SJSA1 (cell line): ENCODE measurements at regions not wholly inside any gene's neighbourhood (a gene's known extent, or its start where the extent isn't known, plus 50 kb on each side); places are given as distances from the start of the nearest gene placed in this dataset.

ENCODE experiments used
- DNase-seq, 2 experiments: peaks; one replicate each; pipeline ENCODE4 v3.0.0-alpha.2; 2015 to 2020; ENCODE audit warnings: low spot score in 2 of 2, low read depth in 1 of 2
- H3K27ac ChIP-seq: fragments of 250-450 bp; sonication (Bioruptor Pico); 2 replicates; pipeline ENCODE4 v1.5.1; 2020; ENCODE audit warnings: mild to moderate bottlenecking, moderate library complexity
- H3K27me3 ChIP-seq: fragments of 250-450 bp; sonication (Bioruptor Pico); replicated peaks from 2 replicates; pipeline ENCODE4 v1.5.1; 2020; ENCODE audit warnings: mild to moderate bottlenecking, moderate library complexity
- H3K36me3 ChIP-seq: fragments of 250-450 bp; sonication (Bioruptor Pico); 2 replicates; pipeline ENCODE4 v1.5.1; 2020; ENCODE audit warnings: mild to moderate bottlenecking
- H3K4me1 ChIP-seq: fragments of 250-450 bp; sonication (Bioruptor Pico); replicated peaks from 2 replicates; pipeline ENCODE4 v1.6.1; 2021; ENCODE audit warnings: mild to moderate bottlenecking
- H3K4me3 ChIP-seq: fragments of 250-450 bp; sonication (Bioruptor Pico); 2 replicates; pipeline ENCODE4 v1.5.1; 2020; ENCODE audit warnings: mild to moderate bottlenecking
- H3K9me3 ChIP-seq: fragments of 250-450 bp; sonication (Bioruptor Pico); replicated peaks from 2 replicates; pipeline ENCODE4 v1.5.1; 2020; ENCODE audit warnings: mild to moderate bottlenecking

- H3K27ac ChIP-seq, result no peak overlapping the region
- DNase-seq, result no peak
- H3K36me3 ChIP-seq, result peaks cover 11% of the 10 kb centered on the region
- no peak overlapping the region for H3K4me3 ChIP-seq
- no peaks in the 10 kb centered on the region for H3K27me3 ChIP-seq
- H3K9me3 ChIP-seq, result no peaks in the 10 kb centered on the region
- H3K4me1 ChIP-seq, result no peaks in the 10 kb centered on the region
These were observed 83.4 kb downstream of the SYNE3 start for GRCh38 chr14:95433094-95433478.

GRCh38 chr14:95432144-95433093, 84.0 kb downstream of the SYNE3 start:
- H3K4me3 ChIP-seq, result no peak overlapping the region
- no peaks in the 10 kb centered on the region for H3K4me1 ChIP-seq
- DNase-seq, result no peak
- H3K27ac ChIP-seq, result no peak overlapping the region
- no peaks in the 10 kb centered on the region for H3K9me3 ChIP-seq
- H3K27me3 ChIP-seq, result no peaks in the 10 kb centered on the region
- peaks cover 11% of the 10 kb centered on the region for H3K36me3 ChIP-seq

- H3K4me3 ChIP-seq, result no peak overlapping the region
- H3K27ac ChIP-seq, result no peak overlapping the region
- no peak for DNase-seq
- H3K4me1 ChIP-seq, result no peaks in the 10 kb centered on the region
- H3K27me3 ChIP-seq, result no peaks in the 10 kb centered on the region
- H3K9me3 ChIP-seq, result no peaks in the 10 kb centered on the region
- peaks cover 11% of the 10 kb centered on the region for H3K36me3 ChIP-seq
These were observed 85.0 kb downstream of the SYNE3 start for GRCh38 chr14:95431199-95432143.

DNA sequence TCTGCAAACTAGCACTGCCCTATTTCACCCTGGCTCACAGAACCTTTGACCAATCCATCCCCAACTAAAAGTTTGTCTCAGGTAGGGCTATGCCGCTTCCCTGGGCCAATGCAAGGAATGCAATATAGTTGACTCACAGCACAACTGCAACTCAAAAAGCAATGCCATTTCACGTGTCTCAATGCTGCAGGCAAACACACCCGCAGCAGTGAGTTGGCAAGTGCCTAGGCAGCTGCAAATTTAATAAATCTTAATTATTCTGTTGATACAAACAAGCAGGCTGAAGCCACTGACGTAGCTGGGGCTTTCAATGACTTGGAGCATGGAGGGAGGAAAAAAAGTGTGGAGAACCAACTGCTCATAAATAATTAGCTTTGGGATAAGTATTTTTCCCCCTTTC, 87.9 kb downstream of the SYNE3 start:
- Histone ChIP-seq H3K27ac (no peak overlapping the region), H3K36me3 (peaks cover 11% of the 10 kb centered on the region), H3K9me3 (no peaks in the 10 kb centered on the region), H3K4me3 (no peak overlapping the region), H3K27me3 (no peaks in the 10 kb centered on the region), H3K4me1 (no peaks in the 10 kb centered on the region)
- DNase-seq, result no peak

DNA sequence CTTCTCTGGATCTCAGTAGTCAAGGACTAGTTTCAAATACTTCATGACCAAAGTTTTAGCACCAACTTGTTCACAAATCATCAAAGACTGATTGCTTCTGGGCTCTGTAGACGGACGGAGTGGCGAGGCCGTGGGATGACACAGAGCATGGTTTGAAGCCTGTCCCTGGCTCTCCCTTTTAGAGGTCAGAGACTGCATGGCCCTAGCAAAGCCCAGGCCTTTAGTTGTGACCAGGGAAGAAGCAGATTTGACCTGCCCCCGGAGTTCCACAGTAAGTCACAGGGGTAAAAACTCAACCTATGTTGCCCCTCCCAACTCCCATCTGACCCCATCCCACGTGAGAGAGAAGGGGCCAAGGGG, 90.4 kb downstream of the SYNE3 start:
- H3K27ac ChIP-seq, result no peak overlapping the region
- no peak overlapping the region for H3K4me3 ChIP-seq
- peaks cover 4% of the 10 kb centered on the region for H3K36me3 ChIP-seq
- H3K27me3 ChIP-seq, result no peaks in the 10 kb centered on the region
- H3K4me1 ChIP-seq, result no peaks in the 10 kb centered on the region
- no peak for DNase-seq
- H3K9me3 ChIP-seq, result no peaks in the 10 kb centered on the region

GRCh38 chr14:95425369-95426115, 90.9 kb downstream of the SYNE3 start:
- Histone ChIP-seq H3K36me3 (peaks cover 4% of the 10 kb centered on the region; the same call in 1 of the 2 replicates), H3K4me3 (no peak overlapping the region), H3K4me1 (no peaks in the 10 kb centered on the region), H3K27me3 (no peaks in the 10 kb centered on the region), H3K27ac (no peak overlapping the region), H3K9me3 (0 out of 2 replicates have a peak, but pooled peaks cover under 1% of the 10 kb centered on the region)
- no peak for DNase-seq

GRCh38 chr14:95424529-95424928, 91.9 kb downstream of the SYNE3 start:
- no peaks in the 10 kb centered on the region for H3K27me3 ChIP-seq
- H3K36me3 ChIP-seq, result peaks cover 4% of the 10 kb centered on the region; the same call in 1 of the 2 replicates
- no peak overlapping the region for H3K27ac ChIP-seq
- H3K4me3 ChIP-seq, result no peak overlapping the region
- 0 out of 2 replicates have a peak, but pooled peaks cover 2% of the 10 kb centered on the region for H3K9me3 ChIP-seq
- no peak for DNase-seq
- no peaks in the 10 kb centered on the region for H3K4me1 ChIP-seq

- Histone ChIP-seq H3K4me3 (no peak overlapping the region), H3K36me3 (peaks cover 4% of the 10 kb centered on the region; the same call in 1 of the 2 replicates), H3K27ac (no peak overlapping the region), H3K9me3 (0 out of 2 replicates have a peak, but pooled peaks cover 2% of the 10 kb centered on the region), H3K27me3 (no peaks in the 10 kb centered on the region), H3K4me1 (no peaks in the 10 kb centered on the region)
- no peak for DNase-seq
These were observed 94.7 kb downstream of the SYNE3 start for GRCh38 chr14:95421741-95422140.

- H3K27me3 ChIP-seq, result no peaks in the 10 kb centered on the region
- no peak overlapping the region for H3K27ac ChIP-seq
- DNase-seq, result no peak
- no peaks in the 10 kb centered on the region for H3K4me1 ChIP-seq
- H3K4me3 ChIP-seq, result no peak overlapping the region
- peaks cover 4% of the 10 kb centered on the region; the same call in 1 of the 2 replicates for H3K36me3 ChIP-seq
- 0 out of 2 replicates have a peak, but pooled peaks cover 2% of the 10 kb centered on the region for H3K9me3 ChIP-seq
These were observed 96.4 kb downstream of the SYNE3 start for GRCh38 chr14:95420060-95420459.

GRCh38 chr14:95419569-95419968, 96.9 kb downstream of the SYNE3 start:
- 0 out of 2 replicates have a peak, but pooled peaks cover 2% of the 10 kb centered on the region for H3K9me3 ChIP-seq
- H3K4me3 ChIP-seq, result no peak overlapping the region
- no peaks in the 10 kb centered on the region for H3K27me3 ChIP-seq
- no peak for DNase-seq
- H3K4me1 ChIP-seq, result no peaks in the 10 kb centered on the region
- peaks cover 4% of the 10 kb centered on the region; the same call in 1 of the 2 replicates for H3K36me3 ChIP-seq
- H3K27ac ChIP-seq, result no peak overlapping the region

- Histone ChIP-seq H3K36me3 (peaks cover 4% of the 10 kb centered on the region; the same call in 1 of the 2 replicates), H3K9me3 (0 out of 2 replicates have a peak, but pooled peaks cover 2% of the 10 kb centered on the region), H3K4me1 (no peaks in the 10 kb centered on the region), H3K27ac (no peak overlapping the region), H3K4me3 (no peak overlapping the region), H3K27me3 (no peaks in the 10 kb centered on the region)
- DNase-seq, result no peak
These were observed 97.6 kb downstream of the SYNE3 start for GRCh38 chr14:95418858-95419257.

DNA sequence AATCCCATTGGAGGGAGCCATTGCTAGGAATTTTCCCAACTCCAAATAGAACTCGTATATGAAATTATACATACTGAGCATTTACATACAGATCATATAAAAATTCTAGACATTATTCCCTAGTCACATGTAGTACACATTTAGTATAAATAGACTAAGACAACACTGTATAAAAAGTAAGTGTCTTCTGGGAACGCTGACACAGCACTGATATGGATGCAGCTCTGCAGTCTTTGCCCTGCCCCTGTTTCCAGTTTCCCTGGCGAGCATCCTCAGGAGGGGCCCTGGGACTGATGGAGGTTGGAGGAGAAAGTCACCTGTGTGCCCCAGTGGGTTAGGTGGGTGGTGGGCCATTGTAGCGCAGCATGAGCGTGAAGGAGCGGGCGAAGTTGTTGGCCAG, 97.8 kb upstream of the CLMN start:
- no peak overlapping the region for H3K27ac ChIP-seq
- H3K4me3 ChIP-seq, result no peak overlapping the region
- H3K9me3 ChIP-seq, result 0 out of 2 replicates have a peak, but pooled peaks cover 2% of the 10 kb centered on the region
- no peaks in the 10 kb centered on the region for H3K4me1 ChIP-seq
- DNase-seq, result no peak
- no peaks in the 10 kb centered on the region for H3K27me3 ChIP-seq
- peaks cover 4% of the 10 kb centered on the region; the same call in 1 of the 2 replicates for H3K36me3 ChIP-seq

GRCh38 chr14:95415993-95416392, 96.3 kb upstream of the CLMN start:
- Histone ChIP-seq H3K36me3 (no peaks in the 10 kb centered on the region; the same call in 1 of the 2 replicates), H3K4me1 (no peaks in the 10 kb centered on the region), H3K4me3 (no peak overlapping the region), H3K27ac (no peak overlapping the region), H3K27me3 (no peaks in the 10 kb centered on the region), H3K9me3 (0 out of 2 replicates have a peak, but pooled peaks cover 2% of the 10 kb centered on the region)
- no peak for DNase-seq
